BJ (cell line): ENCODE measurements at regions not wholly inside any gene's neighbourhood (a gene's known extent, or its start where the extent isn't known, plus 50 kb on each side); places are given as distances from the start of the nearest gene placed in this dataset.

ENCODE experiments used
- CTCF ChIA-PET: fragments of 350-600 bp; formaldehyde crosslinking; extraction: SDS; loops from one replicate; lab custom pipeline; 2021; ENCODE audit warnings: antibody characterized with exemption, inconsistent platforms; lab: Yijun Ruan, JAX
- POLR2A ChIA-PET: fragments of 300-600 bp; sonication (Branson Sonifier 250); formaldehyde crosslinking; extraction: SDS; loops from one replicate; lab custom pipeline; 2021; ENCODE audit warnings: antibody characterized with exemption; lab: Charles Lee
- DNase-seq: peaks from one replicate; pipeline ENCODE4 v3.0.0-alpha.2; 2011; ENCODE audit warnings: low read depth
- H3K27me3 ChIP-seq: 2 replicates; pipeline ENCODE4 v1.6.0; 2011; ENCODE audit warnings: low read length; ENCODE audit not compliant: control insufficient read depth, insufficient read depth
- H3K36me3 ChIP-seq: 2 replicates; pipeline ENCODE4 v1.5.1; 2011; ENCODE audit warnings: low read length; ENCODE audit not compliant: control insufficient read depth, insufficient read depth
- H3K4me3 ChIP-seq: 2 replicates; pipeline ENCODE4 v1.5.1; 2011; ENCODE audit warnings: low read depth, mild to moderate bottlenecking, control low read depth, low read length
- TF ChIP-seq, protein P1 (sequence below): IDR thresholded peaks from 2 replicates; pipeline ENCODE4 v1.5.1; 2011; ENCODE audit warnings: low read depth, mild to moderate bottlenecking, control low read depth, inconsistent platforms, low read length, moderate library complexity; ENCODE audit not compliant: insufficient read depth

DNA sequence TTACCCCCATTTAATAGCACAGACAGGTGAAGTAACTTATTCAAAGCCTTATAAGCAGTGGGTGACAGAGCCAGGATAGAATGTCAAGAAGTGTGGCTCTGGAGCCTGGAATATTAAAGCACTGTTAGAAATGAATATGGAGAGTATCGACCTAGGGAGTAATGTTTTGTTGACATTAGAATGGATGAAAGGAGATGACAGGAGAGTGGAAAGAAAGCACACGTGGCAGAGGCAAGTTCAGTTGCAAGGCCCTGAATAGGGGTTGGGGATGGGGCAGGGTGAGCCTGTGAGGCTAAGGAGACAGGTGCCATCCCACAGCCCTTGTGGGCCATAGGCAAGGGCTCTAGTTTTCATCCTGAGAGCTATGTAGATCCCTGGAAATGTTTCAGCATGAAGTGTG lies 125.5 kb upstream of the PLXNA2 start:
- H3K36me3 ChIP-seq: no peaks in the 10 kb centered on the region
- DNase-seq: no peak
- POLR2A ChIA-PET: no interaction called here
- H3K27me3 ChIP-seq: no peaks in the 10 kb centered on the region
- CTCF ChIA-PET: no interaction called here
- no peak overlapping the region for H3K4me3 ChIP-seq
- TF ChIP-seq, protein P1, sequence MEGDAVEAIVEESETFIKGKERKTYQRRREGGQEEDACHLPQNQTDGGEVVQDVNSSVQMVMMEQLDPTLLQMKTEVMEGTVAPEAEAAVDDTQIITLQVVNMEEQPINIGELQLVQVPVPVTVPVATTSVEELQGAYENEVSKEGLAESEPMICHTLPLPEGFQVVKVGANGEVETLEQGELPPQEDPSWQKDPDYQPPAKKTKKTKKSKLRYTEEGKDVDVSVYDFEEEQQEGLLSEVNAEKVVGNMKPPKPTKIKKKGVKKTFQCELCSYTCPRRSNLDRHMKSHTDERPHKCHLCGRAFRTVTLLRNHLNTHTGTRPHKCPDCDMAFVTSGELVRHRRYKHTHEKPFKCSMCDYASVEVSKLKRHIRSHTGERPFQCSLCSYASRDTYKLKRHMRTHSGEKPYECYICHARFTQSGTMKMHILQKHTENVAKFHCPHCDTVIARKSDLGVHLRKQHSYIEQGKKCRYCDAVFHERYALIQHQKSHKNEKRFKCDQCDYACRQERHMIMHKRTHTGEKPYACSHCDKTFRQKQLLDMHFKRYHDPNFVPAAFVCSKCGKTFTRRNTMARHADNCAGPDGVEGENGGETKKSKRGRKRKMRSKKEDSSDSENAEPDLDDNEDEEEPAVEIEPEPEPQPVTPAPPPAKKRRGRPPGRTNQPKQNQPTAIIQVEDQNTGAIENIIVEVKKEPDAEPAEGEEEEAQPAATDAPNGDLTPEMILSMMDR: no peak

DNA sequence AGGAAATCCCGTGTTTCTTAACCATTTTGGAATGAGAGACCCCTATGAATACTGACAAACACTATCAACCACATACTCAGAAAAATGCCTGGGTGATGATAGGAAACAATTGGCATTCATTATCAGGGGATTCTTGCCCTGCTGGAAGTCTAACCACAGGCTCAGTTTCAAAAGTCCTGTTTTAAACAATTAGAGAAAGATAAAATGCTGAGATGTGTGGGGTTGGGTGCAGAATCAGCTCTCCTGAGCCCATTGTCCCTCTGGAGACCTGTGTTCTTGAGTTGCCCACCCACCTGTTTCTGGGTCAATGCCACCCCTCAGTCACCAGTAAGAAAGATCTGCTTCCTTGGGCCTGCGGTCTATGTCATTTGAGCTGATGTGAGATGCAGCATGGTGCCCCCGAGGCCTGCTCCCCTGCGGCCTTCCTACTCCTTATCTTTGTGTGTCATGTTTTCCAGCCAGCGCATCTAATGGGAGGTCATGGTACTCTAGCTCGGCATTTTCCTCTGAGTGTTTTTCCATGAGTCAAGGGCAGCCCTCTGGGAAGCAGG lies 130.3 kb upstream of the PLXNA2 start:
- ChIA-PET CTCF (no interaction called here), POLR2A (no interaction called here)
- TF ChIP-seq, protein P1: no peak
- H3K36me3 ChIP-seq: no peaks in the 10 kb centered on the region
- no peak overlapping the region for H3K4me3 ChIP-seq
- H3K27me3 ChIP-seq: no peaks in the 10 kb centered on the region
- DNase-seq: no peak

DNA sequence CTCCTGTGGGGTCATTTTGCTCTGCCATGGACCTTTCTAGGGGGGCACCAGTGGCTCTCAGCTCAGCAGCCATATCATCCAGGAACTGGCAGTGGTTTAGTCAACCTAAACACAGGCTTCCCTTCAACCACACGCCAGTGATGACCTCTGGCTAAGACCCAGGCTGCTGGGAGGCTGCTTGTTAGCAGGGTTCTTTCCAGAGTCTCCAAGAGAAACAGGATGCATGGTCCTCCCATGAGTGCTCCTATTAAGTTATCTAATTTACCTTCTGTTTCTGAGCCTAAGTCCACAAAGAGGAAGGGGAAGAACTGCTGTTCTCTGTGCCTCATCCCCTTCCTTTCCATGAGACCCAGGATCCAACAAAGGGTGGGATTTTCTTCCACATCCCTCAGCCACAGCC lies 137.3 kb upstream of the PLXNA2 start:
- Histone ChIP-seq H3K4me3 (no peak overlapping the region), H3K36me3 (no peaks in the 10 kb centered on the region), H3K27me3 (no peaks in the 10 kb centered on the region)
- CTCF ChIA-PET: no interaction called here
- TF ChIP-seq, protein P1: no peak
- no peak for DNase-seq
- POLR2A ChIA-PET: no interaction called here

DNA sequence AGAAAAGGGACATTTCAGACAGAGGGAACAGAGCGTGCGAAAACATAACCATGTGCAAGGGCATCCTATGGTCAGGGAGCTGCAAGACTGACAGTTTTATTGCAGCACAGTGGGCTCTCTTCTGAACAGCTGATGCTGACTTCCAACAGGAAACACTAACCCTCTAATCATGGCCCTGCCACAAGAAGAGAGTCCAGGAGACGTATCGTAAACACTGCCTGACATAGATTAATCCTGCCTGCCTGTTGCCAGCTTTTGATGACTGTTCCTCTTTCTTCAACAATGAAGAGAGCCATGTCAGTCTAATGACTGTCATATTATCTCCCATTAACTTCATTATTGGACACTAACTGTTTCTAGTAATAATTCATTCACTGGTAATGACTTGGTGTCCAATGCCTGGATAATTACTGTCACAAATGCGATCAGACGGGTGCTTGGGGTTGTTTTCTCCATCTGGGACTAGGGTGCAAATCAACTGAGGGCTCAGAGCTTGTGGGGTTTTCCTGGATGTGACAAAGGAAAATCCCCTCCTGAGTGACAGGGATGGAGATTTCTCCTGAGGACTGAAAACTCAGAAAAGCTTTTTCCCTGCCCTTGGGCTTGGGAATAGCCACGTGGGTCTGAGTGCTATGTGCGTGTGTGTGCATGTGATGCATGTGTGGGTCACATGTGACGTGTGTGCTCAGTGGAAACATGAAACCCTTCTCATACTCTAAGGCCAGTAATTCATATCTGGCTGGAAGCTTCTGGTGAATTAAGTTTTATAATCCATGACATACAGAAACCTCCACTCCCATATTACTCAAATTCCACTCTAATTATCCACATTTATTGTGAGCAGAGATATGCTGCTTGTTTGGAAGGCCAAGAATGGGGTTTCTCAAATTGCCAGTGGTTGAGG lies 144.0 kb upstream of the PLXNA2 start:
- Histone ChIP-seq H3K36me3 (no peaks in the 10 kb centered on the region), H3K4me3 (no peak overlapping the region), H3K27me3 (no peaks in the 10 kb centered on the region)
- CTCF ChIA-PET: no interaction called here
- POLR2A ChIA-PET: no interaction called here
- DNase-seq: no peak
- TF ChIP-seq, protein P1: no peak

DNA sequence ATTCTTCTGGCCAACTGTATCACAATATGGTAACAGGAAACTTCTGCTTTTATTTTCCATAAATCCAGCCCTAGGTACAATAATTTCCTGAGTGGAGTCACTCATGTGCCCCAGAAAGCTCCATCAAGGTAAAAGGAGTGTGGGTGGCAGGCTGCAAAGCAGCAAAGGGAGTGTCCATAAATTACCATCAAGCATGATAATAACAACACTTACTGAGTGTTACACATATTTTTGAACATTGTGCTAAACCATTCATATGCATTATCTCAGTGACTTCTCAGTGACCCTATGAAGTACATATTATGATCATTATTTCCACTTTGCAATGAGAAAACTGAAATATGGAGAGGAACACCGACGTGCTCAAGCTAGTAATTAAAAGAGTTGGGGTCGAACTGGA lies 149.2 kb upstream of the PLXNA2 start:
- Histone ChIP-seq H3K27me3 (no peaks in the 10 kb centered on the region), H3K4me3 (no peak overlapping the region), H3K36me3 (no peaks in the 10 kb centered on the region)
- DNase-seq: no peak
- ChIA-PET CTCF (no interaction called here), POLR2A (no interaction called here)
- TF ChIP-seq, protein P1: no peak
